BE2C (cell line): ENCODE measurements at regions not wholly inside any gene's neighbourhood (a gene's known extent, or its start where the extent isn't known, plus 50 kb on each side); places are given as distances from the start of the nearest gene placed in this dataset.

ENCODE experiments used
- DNase-seq: peaks from one replicate; pipeline ENCODE4 v3.0.0-alpha.2; 2020
- H3K27me3 ChIP-seq: fragments of 250-450 bp; sonication (Bioruptor Pico); 2 replicates; pipeline ENCODE4 v1.5.1; 2020; ENCODE audit warnings: mild to moderate bottlenecking
- H3K36me3 ChIP-seq: fragments of 250-450 bp; sonication (Bioruptor Pico); 2 replicates; pipeline ENCODE4 v1.5.1; 2020; ENCODE audit warnings: mild to moderate bottlenecking
- H3K4me1 ChIP-seq: fragments of 250-450 bp; sonication (Bioruptor Pico); 2 replicates; pipeline ENCODE4 v1.5.1; 2020
- H3K4me3 ChIP-seq: 2 replicates; pipeline ENCODE4 v1.5.1; 2011; ENCODE audit warnings: low read depth, low read length
- H3K9me3 ChIP-seq: fragments of 250-450 bp; sonication (Bioruptor Pico); 2 replicates; pipeline ENCODE4 v1.5.1; 2020
- CTCF ChIP-seq: IDR thresholded peaks from 2 replicates; pipeline ENCODE4 v1.5.1; 2012; ENCODE audit warnings: mild to moderate bottlenecking, low read depth, low read length

GRCh38 chr7:45415265-45415664 is 158.9 kb upstream of the ADCY1 start:
- Histone ChIP-seq H3K36me3 (no peaks in the 10 kb centered on the region), H3K4me3 (no peak overlapping the region), H3K9me3 (no peaks in the 10 kb centered on the region), H3K27me3 (no peaks in the 10 kb centered on the region), H3K4me1 (no peaks in the 10 kb centered on the region)
- no peak for TF ChIP-seq CTCF
- DNase-seq = no peak

- no peaks in the 10 kb centered on the region for H3K9me3 ChIP-seq
These were observed 157.3 kb upstream of the ADCY1 start for GRCh38 chr7:45416846-45417245.

GRCh38 chr7:45417268-45417667 is 156.9 kb upstream of the ADCY1 start:
- H3K36me3 ChIP-seq = no peaks in the 10 kb centered on the region
- no peaks in the 10 kb centered on the region for H3K9me3 ChIP-seq
- no peaks in the 10 kb centered on the region for H3K4me1 ChIP-seq
- H3K27me3 ChIP-seq = no peaks in the 10 kb centered on the region
- DNase-seq = no peak
- no peak overlapping the region for H3K4me3 ChIP-seq
- no peak for TF ChIP-seq CTCF

More at GRCh38 chr7:45416846-45417245, 157.3 kb upstream of the ADCY1 start:
- no peak for TF ChIP-seq CTCF
- Histone ChIP-seq H3K4me1 (no peaks in the 10 kb centered on the region), H3K36me3 (no peaks in the 10 kb centered on the region), H3K4me3 (no peak overlapping the region), H3K27me3 (no peaks in the 10 kb centered on the region)
- DNase-seq = no peak

GRCh38 chr7:45417735-45418134 is 156.4 kb upstream of the ADCY1 start:
- Histone ChIP-seq H3K4me1 (no peaks in the 10 kb centered on the region), H3K4me3 (no peak overlapping the region), H3K9me3 (no peaks in the 10 kb centered on the region), H3K27me3 (no peaks in the 10 kb centered on the region), H3K36me3 (no peaks in the 10 kb centered on the region)
- no peak for TF ChIP-seq CTCF
- DNase-seq = no peak

- TF ChIP-seq CTCF = no peak
- H3K9me3 ChIP-seq = no peaks in the 10 kb centered on the region
- no peaks in the 10 kb centered on the region for H3K4me1 ChIP-seq
- H3K27me3 ChIP-seq = no peaks in the 10 kb centered on the region
- H3K36me3 ChIP-seq = no peaks in the 10 kb centered on the region
- H3K4me3 ChIP-seq = no peak overlapping the region
- DNase-seq = no peak
These were observed 153.2 kb upstream of the ADCY1 start for GRCh38 chr7:45420843-45421495.

GRCh38 chr7:45421806-45422205 is 152.4 kb upstream of the ADCY1 start:
- no peaks in the 10 kb centered on the region for H3K4me1 ChIP-seq
- H3K36me3 ChIP-seq = no peaks in the 10 kb centered on the region
- no peak for TF ChIP-seq CTCF
- no peak overlapping the region for H3K4me3 ChIP-seq
- DNase-seq = no peak
- H3K9me3 ChIP-seq = no peaks in the 10 kb centered on the region
- H3K27me3 ChIP-seq = no peaks in the 10 kb centered on the region
